Neural progenitor cell (in vitro differentiated cells): ENCODE measurements at regions not wholly inside any gene's neighbourhood (a gene's known extent, or its start where the extent isn't known, plus 50 kb on each side); places are given as distances from the start of the nearest gene placed in this dataset.

Source experiments
- EZH2 ChIP-seq: fragments of 200-600 bp; sonication (generic); IDR thresholded peaks from 2 replicates; pipeline ENCODE4 v1.6.1; 2017; ENCODE audit warnings: antibody characterized with exemption, mild to moderate bottlenecking, moderate library complexity
- TF ChIP-seq, protein P1 (sequence below): fragments of 200-600 bp; sonication (generic); IDR thresholded peaks from 2 replicates; pipeline ENCODE4 v1.5.1; 2017; ENCODE audit warnings: antibody characterized with exemption, mild to moderate bottlenecking

DNA sequence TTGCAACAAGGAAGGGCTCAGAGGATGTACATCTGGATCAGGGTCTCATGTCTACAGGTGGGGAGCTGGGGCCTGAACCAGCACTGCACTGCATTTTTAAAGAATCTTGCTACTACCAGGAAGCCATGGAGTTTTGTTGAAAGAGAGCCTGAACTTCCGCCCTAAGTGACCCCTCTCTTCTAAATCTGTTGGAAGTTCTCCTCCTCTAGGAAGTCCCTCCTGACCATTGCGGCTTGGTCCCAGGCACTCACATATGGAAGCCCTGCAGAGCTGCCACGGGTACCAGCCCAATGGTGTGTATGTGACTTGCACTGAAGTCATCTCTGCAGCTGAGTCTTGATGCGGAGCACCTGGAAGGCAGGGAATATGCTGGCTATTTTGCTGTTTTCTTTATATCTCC lies 192.0 kb upstream of the GALNT2 start:
- TF ChIP-seq, protein P1, sequence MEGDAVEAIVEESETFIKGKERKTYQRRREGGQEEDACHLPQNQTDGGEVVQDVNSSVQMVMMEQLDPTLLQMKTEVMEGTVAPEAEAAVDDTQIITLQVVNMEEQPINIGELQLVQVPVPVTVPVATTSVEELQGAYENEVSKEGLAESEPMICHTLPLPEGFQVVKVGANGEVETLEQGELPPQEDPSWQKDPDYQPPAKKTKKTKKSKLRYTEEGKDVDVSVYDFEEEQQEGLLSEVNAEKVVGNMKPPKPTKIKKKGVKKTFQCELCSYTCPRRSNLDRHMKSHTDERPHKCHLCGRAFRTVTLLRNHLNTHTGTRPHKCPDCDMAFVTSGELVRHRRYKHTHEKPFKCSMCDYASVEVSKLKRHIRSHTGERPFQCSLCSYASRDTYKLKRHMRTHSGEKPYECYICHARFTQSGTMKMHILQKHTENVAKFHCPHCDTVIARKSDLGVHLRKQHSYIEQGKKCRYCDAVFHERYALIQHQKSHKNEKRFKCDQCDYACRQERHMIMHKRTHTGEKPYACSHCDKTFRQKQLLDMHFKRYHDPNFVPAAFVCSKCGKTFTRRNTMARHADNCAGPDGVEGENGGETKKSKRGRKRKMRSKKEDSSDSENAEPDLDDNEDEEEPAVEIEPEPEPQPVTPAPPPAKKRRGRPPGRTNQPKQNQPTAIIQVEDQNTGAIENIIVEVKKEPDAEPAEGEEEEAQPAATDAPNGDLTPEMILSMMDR, result no peak
- no peak for TF ChIP-seq EZH2
